ENCODE measurements at regions not wholly inside any gene's neighbourhood (a gene's known extent, or its start where the extent isn't known, plus 50 kb on each side); places are given as distances from the start of the nearest gene placed in this dataset.

DNA sequence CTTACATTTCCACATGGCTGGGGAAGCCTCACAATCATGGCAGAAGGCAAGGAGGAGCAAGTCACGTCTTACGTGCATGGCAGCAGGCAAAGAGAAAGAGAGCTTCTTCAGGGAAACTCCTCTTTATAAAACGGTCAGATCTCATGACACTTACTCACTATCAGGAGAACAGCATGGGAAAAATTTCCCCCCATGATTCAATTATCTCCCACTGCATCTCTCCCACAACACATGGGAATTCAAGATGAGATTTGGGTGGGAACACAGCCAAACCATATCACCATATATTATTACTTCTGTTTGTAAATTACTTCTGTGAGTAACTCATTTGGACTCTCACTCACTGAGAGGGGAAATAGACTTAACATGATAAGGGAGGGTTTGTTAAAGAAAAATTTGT, 1496.8 kb upstream of the TMEM132C start:
- TF ChIP-seq, protein P1, sequence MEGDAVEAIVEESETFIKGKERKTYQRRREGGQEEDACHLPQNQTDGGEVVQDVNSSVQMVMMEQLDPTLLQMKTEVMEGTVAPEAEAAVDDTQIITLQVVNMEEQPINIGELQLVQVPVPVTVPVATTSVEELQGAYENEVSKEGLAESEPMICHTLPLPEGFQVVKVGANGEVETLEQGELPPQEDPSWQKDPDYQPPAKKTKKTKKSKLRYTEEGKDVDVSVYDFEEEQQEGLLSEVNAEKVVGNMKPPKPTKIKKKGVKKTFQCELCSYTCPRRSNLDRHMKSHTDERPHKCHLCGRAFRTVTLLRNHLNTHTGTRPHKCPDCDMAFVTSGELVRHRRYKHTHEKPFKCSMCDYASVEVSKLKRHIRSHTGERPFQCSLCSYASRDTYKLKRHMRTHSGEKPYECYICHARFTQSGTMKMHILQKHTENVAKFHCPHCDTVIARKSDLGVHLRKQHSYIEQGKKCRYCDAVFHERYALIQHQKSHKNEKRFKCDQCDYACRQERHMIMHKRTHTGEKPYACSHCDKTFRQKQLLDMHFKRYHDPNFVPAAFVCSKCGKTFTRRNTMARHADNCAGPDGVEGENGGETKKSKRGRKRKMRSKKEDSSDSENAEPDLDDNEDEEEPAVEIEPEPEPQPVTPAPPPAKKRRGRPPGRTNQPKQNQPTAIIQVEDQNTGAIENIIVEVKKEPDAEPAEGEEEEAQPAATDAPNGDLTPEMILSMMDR (IDR thresholded peaks at IDR 0.05; ENCODE audit: insufficient read depth, low read length): no peak
- TF ChIP-seq GABPA (IDR thresholded peaks at IDR 0.05; ENCODE audit: low read depth) (no peak), POLR2AphosphoS5 (IDR thresholded peaks at IDR 0.05; ENCODE audit: low read depth) (no peak), SPI1 (IDR thresholded peaks at IDR 0.05; ENCODE audit: borderline replicate concordance, low read depth) (no peak)
- TF ChIP-seq, protein P2, sequence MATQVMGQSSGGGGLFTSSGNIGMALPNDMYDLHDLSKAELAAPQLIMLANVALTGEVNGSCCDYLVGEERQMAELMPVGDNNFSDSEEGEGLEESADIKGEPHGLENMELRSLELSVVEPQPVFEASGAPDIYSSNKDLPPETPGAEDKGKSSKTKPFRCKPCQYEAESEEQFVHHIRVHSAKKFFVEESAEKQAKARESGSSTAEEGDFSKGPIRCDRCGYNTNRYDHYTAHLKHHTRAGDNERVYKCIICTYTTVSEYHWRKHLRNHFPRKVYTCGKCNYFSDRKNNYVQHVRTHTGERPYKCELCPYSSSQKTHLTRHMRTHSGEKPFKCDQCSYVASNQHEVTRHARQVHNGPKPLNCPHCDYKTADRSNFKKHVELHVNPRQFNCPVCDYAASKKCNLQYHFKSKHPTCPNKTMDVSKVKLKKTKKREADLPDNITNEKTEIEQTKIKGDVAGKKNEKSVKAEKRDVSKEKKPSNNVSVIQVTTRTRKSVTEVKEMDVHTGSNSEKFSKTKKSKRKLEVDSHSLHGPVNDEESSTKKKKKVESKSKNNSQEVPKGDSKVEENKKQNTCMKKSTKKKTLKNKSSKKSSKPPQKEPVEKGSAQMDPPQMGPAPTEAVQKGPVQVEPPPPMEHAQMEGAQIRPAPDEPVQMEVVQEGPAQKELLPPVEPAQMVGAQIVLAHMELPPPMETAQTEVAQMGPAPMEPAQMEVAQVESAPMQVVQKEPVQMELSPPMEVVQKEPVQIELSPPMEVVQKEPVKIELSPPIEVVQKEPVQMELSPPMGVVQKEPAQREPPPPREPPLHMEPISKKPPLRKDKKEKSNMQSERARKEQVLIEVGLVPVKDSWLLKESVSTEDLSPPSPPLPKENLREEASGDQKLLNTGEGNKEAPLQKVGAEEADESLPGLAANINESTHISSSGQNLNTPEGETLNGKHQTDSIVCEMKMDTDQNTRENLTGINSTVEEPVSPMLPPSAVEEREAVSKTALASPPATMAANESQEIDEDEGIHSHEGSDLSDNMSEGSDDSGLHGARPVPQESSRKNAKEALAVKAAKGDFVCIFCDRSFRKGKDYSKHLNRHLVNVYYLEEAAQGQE (IDR thresholded peaks at IDR 0.05; ENCODE audit: insufficient replicate concordance, low read depth): no peak

All from HL-60 (cell line).